Tibial nerve (tissue), 4 donors: ENCODE measurements at regions not wholly inside any gene's neighbourhood (a gene's known extent, or its start where the extent isn't known, plus 50 kb on each side); places are given as distances from the start of the nearest gene placed in this dataset.

Experiments used
- DNase-seq, 2 donors: peaks; one replicate each; pipeline ENCODE4 v3.0.0-alpha.2; 2019; ENCODE audit warnings: low spot score in 2 of 2
- H3K27ac ChIP-seq, 4 donors: fragments of 200-600 bp; sonication (generic) in 3 of 4; one replicate each; pipeline ENCODE4 v1.5.1; 2017 to 2019; ENCODE audit warnings: mild to moderate bottlenecking in 1 of 4
- H3K27me3 ChIP-seq, 2 donors: fragments of 200-600 bp; sonication (generic) in 1 of 2; one replicate each; pipeline versions ENCODE4 v1.5.1 to v1.6.0; 2017 to 2019
- H3K36me3 ChIP-seq, 3 donors: fragments of 200-600 bp; sonication (generic); one replicate each; pipeline ENCODE4 v1.5.1; 2018 to 2019
- H3K4me1 ChIP-seq, 4 donors: fragments of 200-600 bp; sonication (generic) in 3 of 4; one replicate each; pipeline ENCODE4 v1.5.1; 2017 to 2019
- H3K4me3 ChIP-seq, 4 donors: fragments of 200-600 bp; sonication (generic) in 3 of 4; one replicate each; pipeline ENCODE4 v1.5.1; 2017 to 2019; ENCODE audit warnings: mild to moderate bottlenecking in 1 of 4, moderate library complexity in 1 of 4
- H3K9me3 ChIP-seq, 4 donors: fragments of 200-600 bp; sonication (generic) in 3 of 4; one replicate each; pipeline ENCODE4 v1.5.1; 2017 to 2019
- CTCF ChIP-seq, 5 experiments: fragments of 200-600 bp in 3 of 5; fragments of 450-650 bp in 2 of 5; sonication (generic) in 3 of 5; IDR thresholded peaks; one replicate each; pipeline ENCODE4 v1.5.1; 2016 to 2019; ENCODE audit warnings: antibody characterized with exemption in 5 of 5, mild to moderate bottlenecking in 3 of 5, moderate library complexity in 2 of 5
- EP300 ChIP-seq, 2 donors: sonication (generic); formaldehyde crosslinking; IDR thresholded peaks; one replicate each; pipeline ENCODE4 v1.6.1; 2017; ENCODE audit warnings: antibody characterized with exemption in 2 of 2, mild to moderate bottlenecking in 1 of 2
- POLR2A ChIP-seq, 2 donors: fragments of 450-650 bp; IDR thresholded peaks; one replicate each; pipeline ENCODE4 v1.6.1; 2017; ENCODE audit warnings: antibody characterized with exemption in 2 of 2, mild to moderate bottlenecking in 2 of 2, moderate library complexity in 2 of 2
- WGBS, 2 donors: methylation state at CpG; one replicate each; pipeline ENCODE4 v1.1.5; 2018; 5-methylcytosine and 5-hydroxymethylcytosine counted together

DNA sequence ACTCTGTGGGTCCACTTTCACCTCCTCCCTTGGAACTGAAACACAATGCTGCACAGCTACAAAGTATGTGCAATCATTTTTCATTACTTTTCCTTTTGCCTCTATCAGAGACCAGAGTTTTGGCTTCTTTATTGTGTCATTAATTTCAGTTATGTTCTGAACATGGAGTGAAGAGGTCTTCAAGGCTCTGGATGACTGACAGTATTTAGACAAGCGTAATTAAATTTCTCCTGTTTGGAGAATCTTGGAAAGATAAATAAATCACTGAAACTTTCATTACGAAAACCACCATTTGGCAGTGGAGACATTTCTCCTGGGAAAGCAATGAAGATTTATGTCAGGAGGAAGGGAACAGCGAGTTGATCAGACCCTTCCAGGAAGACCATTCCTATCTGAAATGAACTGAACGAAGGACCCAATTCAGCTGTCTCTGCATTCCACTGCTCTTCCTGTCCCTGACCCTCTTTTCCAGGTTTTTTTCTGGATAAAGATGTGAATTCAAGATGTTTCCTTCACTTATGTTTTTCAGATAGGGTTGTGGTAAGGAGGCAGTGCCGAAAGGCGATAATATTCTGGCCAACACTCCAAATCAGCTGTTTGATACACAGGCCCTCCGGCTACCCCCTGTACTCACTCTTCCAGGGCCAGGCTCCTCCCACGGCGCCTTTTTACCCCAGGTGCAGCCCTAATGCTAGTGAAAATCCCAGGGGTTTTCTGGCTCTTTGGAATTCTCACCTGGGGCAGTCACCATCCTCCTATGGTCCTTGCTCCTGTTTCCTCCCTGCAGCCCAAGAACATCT is 77.2 kb upstream of the OSMR start:
- no peak for DNase-seq
- H3K36me3 ChIP-seq = no peaks in the 10 kb centered on the region
- WGBS, 2 donors = 69 to 80% methylated on average over 9 of the region's 9 CpGs
- H3K4me1 ChIP-seq = peaks cover 0 to 23% (median 2%) of the 10 kb centered on the region in 4 donors
- H3K27me3 ChIP-seq = no peaks in the 10 kb centered on the region
- H3K9me3 ChIP-seq = peaks cover 0 to 12% (median 0%) of the 10 kb centered on the region in 4 donors
- H3K4me3 ChIP-seq = no peak overlapping the region
- H3K27ac ChIP-seq = no peak overlapping the region
- TF ChIP-seq EP300 (IDR thresholded peaks at IDR 0.05) (peak in 1 of 2 donors; percentile 50), CTCF (IDR thresholded peaks at IDR 0.05) (no peak)

DNA sequence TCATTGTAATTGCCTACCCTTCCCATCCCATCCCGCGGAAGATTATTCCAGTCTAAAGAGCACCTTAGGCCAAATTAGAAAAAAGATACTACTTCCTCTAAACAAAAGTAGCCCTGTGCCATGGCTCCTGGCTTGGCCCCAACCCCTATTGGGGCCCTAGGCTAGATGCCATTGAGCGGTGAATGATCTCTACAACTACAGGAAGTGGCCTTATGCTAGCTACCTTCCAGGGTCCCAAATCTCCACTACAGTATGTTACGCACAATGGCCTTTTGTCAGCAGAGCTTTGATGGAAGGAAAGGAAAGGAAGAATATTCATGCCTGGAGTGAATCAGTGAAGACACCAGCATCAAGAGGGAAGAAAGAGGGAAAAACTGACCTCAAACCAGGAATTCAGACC is 73.3 kb upstream of the OSMR start:
- Histone ChIP-seq H3K27me3 (no peaks in the 10 kb centered on the region), H3K9me3 (no peaks in the 10 kb centered on the region), H3K27ac (no peak overlapping the region), H3K4me3 (no peak overlapping the region), H3K36me3 (no peaks in the 10 kb centered on the region), H3K4me1 (peaks cover 0 to 11% (median 0%) of the 10 kb centered on the region in 4 donors)
- TF ChIP-seq POLR2A (IDR thresholded peaks at IDR 0.05) (no peak), EP300 (IDR thresholded peaks at IDR 0.05) (no peak)
- DNase-seq = no peak
- 89 to 92% methylated on average over 4 of the region's 4 CpGs for WGBS, 2 donors

DNA sequence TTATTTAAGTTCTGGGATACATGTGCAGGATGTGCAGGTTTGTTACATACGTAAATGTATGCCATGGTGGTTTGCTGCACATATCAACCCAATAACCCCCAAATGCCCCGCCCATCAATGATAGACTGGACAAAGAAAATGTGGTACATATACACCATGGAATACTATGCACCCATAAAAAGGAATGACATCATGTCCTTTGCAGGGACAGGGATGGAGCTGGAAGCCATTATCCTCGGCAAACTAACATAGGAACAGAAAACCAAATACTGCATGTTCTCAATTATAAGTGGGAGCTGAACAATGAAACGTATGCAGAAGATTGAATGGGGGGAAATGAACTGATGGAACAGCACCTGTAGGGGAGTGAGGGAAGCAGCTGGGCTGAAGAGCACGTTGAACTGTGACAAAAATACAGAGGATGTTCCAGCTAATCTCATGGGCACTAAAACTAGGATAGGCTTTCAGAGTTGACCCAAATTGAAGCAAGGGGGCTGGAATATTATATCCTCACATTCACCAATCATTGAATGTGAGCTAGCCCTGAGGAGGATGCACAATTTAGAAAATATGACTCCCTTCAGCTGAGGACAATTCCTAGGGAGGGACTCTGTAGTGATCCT is 70.5 kb upstream of the OSMR start:
- Histone ChIP-seq H3K27me3 (no peaks in the 10 kb centered on the region), H3K4me3 (no peak overlapping the region), H3K27ac (no peak overlapping the region), H3K36me3 (no peaks in the 10 kb centered on the region), H3K4me1 (peaks cover 0 to 6% (median 0%) of the 10 kb centered on the region in 4 donors), H3K9me3 (no peaks in the 10 kb centered on the region)
- WGBS, 2 donors = 89 to 91% methylated on average over 5 of the region's 5 CpGs
- no peak for TF ChIP-seq CTCF (IDR thresholded peaks at IDR 0.05)
- TF ChIP-seq EP300 (IDR thresholded peaks at IDR 0.05) = no peak
- TF ChIP-seq POLR2A (IDR thresholded peaks at IDR 0.05) = no peak
- no peak for DNase-seq

- Histone ChIP-seq H3K27ac (no peak overlapping the region), H3K9me3 (no peaks in the 10 kb centered on the region)
- TF ChIP-seq CTCF (IDR thresholded peaks at IDR 0.05) = no peak
- TF ChIP-seq EP300 (IDR thresholded peaks at IDR 0.05) = no peak
- TF ChIP-seq POLR2A (IDR thresholded peaks at IDR 0.05) = no peak
These were observed 69.5 kb upstream of the OSMR start for GRCh38 chr5:38776149-38776896.

DNA sequence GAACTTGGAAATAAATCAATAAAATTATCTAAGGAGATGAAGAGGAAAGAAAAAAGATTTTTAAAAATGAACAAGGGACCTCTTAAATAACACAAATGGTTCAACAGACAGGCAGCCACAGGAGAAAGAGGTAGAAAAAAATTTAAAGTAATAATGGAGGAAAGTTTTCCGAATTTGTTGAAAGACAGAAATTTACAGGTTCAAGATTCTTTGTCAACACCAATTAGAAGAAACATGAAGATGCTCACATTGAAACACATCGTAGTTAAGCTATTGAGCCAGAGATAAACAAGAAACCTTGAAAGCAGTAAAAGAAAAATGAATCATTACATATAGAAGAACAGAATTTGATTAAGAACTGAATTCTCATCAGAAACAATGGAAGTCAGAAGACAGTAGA is 68.7 kb upstream of the OSMR start:
- H3K4me1 ChIP-seq = peaks cover 0 to 18% (median 2%) of the 10 kb centered on the region in 4 donors
- TF ChIP-seq POLR2A (IDR thresholded peaks at IDR 0.05) (no peak), CTCF (IDR thresholded peaks at IDR 0.05) (no peak), EP300 (IDR thresholded peaks at IDR 0.05) (no peak)
- H3K36me3 ChIP-seq = no peaks in the 10 kb centered on the region
- no peak overlapping the region for H3K27ac ChIP-seq
- H3K27me3 ChIP-seq = no peaks in the 10 kb centered on the region
- DNase-seq = no peak
- 31 to 57% methylated on average over 2 of the region's 2 CpGs for WGBS, 2 donors
- H3K4me3 ChIP-seq = no peak overlapping the region
- H3K9me3 ChIP-seq = no peaks in the 10 kb centered on the region

More at GRCh38 chr5:38776149-38776896, 69.5 kb upstream of the OSMR start:
- H3K27me3 ChIP-seq = no peaks in the 10 kb centered on the region
- H3K36me3 ChIP-seq = no peaks in the 10 kb centered on the region
- no peak for DNase-seq
- 42 to 45% methylated on average over 6 of the region's 6 CpGs for WGBS, 2 donors
- peaks cover 0 to 14% (median 2%) of the 10 kb centered on the region in 4 donors for H3K4me1 ChIP-seq
- H3K4me3 ChIP-seq = no peak overlapping the region
